Inflammatory macrophage treated with lipopolysaccharide for 1 hour (primary cell): ENCODE measurements at regions not wholly inside any gene's neighbourhood (a gene's known extent, or its start where the extent isn't known, plus 50 kb on each side); places are given as distances from the start of the nearest gene placed in this dataset.
"Not testable (repeated sequence)": the region's sequence is repeated elsewhere in the genome, so short reads cannot be mapped to it uniquely, and the experiment has no call there.

Source experiments
- DNase-seq, 2 donors: peaks; one replicate each; pipeline ENCODE4 v3.0.0-alpha.2; 2020 to 2022

GRCh38 chr2:66014450-66014849 is 420.5 kb upstream of the MEIS1 start:
- no peak for DNase-seq

GRCh38 chr2:66013456-66013855 is 421.5 kb upstream of the MEIS1 start:
- DNase-seq, result no peak

- DNase-seq, result no peak
These were observed 431.0 kb upstream of the MEIS1 start for GRCh38 chr2:66003931-66004330.

DNA sequence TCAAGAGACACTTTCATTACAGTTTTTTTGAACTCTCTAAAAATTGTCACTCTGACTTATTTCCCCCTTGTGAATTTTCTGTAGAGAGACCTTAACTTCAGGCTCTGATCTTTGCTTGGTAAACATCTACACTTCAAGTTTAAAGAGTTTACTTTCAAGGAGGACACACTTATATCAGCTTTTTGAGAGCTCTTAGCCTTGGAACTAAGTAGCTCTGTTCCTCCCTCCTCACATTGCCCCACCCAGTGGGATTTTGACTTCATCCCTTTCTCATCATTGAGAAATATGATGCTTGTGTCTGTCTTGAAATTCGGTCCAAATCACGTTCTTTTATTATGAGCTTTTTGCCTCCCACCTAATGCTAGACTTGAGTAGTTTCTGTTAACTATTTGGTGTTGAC is 433.4 kb upstream of the MEIS1 start:
- no peak for DNase-seq

GRCh38 chr2:66000901-66001300 is 434.0 kb upstream of the MEIS1 start:
- no peak for DNase-seq

DNA sequence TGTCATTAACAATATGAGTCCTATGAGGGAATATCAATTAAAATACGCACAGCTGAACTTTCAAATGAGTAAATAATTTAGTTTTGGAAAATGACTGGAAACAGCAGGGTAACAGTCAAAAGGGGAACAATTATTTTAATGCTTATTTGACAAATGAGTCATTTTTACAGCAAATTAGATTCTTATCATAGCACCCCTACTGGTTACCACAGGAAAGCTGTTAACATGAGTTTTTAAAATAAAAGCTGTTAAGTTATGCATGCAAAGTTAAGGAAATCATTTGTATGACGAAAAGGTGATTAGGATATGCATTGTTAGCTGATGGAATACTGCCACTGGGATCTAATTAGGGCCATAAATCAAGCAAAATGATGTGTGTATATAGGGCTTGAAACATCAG is 435.1 kb upstream of the MEIS1 start:
- DNase-seq, result no peak

GRCh38 chr2:65999103-65999502 is 435.8 kb upstream of the MEIS1 start:
- DNase-seq, result no peak

DNA sequence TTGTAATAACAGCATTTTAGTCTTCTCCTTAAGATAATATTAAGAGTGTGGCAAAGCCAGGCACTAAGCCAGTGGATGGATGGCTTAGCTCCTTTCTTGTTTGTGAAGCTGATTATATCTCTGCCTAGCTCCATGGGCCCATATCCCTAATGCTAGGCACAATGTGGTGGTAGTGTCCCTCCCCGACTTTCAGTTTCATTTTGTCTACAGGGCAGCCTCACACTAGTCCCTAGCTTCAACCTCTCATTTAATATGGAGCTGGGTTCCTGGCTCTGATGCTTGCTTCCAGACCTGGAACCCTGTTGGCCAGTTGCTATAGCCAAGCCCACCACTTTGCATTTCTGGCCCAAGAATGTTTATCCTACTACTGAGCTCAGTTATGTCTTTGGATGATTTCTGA is 437.0 kb upstream of the MEIS1 start:
- no peak for DNase-seq

GRCh38 chr2:65992198-65992554 is 442.7 kb upstream of the MEIS1 start:
- DNase-seq, result no peak

- DNase-seq, result no peak
These were observed 443.3 kb upstream of the MEIS1 start for GRCh38 chr2:65991381-65992197.

DNA sequence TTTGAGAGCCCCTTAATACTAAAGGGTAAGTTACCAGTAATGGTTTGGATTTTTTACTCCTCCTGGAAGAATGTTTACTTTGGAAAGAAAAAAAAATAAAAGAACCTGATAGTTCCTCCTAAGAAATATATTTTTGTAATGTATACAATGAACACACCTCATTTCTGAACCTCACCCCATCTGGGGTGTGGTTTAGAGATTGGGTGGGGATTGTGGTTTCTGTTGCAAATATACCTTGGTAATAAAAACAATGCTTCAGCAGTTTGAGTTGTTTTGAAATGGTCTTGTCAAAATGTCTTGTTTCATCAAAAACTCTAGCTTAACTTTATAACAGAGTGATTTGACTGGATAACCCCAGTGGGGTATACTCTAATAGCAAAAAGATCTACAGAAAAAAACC is 448.9 kb upstream of the MEIS1 start:
- no peak for DNase-seq

DNA sequence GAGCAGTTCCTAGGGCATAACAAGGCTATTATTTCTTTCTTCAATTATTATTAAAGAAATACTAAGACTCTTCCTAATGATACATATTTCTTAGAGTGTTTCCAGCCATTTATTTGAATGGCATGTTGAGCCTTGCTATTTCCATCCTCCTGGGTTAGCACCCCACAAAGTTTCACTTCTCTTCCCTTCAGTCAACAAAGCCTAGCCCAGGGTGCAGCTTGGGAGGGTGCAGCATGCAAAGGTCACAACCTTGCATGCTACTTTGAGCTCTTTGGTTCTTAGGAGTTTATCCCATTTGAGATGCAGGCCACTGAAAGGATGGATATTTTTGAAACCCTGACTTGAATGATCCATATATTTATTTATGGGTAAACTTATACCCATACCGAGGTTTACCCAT is 454.4 kb upstream of the MEIS1 start:
- DNase-seq, result no peak

DNA sequence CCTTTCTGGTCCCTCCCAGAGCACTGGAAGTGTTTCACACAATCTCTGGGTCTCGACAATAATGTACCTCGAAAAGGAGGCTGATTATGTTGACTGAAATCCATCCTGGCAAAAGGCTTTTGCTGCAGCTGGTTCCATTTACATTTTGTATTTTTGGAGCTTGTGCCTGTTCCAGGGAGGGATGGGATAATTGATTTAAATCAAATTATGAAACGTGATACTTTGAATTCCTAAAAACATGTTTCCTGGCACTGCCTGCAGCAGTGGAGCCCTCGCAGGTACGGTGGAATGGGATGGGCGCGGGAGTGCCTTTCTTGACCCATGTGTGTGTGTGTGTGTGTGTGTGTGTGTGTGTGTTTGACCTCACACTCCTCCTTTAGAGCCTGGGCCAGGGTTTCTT is 455.5 kb upstream of the MEIS1 start:
- DNase-seq, result no peak

GRCh38 chr2:65974067-65974723 is 460.7 kb upstream of the MEIS1 start:
- no peak for DNase-seq

GRCh38 chr2:65969161-65969560 is 465.8 kb upstream of the MEIS1 start:
- DNase-seq, result no peak

DNA sequence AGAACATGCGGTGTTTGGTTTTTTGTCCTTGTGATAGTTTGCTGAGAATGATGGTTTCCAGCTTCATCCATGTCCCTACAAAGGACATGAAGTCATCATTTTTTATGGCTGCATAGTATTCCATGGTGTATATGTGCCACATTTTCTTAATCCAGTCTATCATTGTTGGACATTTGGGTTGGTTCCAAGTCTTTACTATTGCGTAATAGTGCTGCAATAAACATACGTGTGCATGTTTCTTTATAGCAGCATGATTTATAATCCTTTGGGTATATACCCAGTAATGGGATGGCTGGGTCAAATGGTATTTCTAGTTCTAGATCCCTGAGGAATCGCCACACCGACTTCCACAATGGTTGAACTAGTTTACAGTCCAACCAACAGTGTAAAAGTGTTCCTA is 471.6 kb upstream of the MEIS1 start:
- not testable (repeated sequence) for DNase-seq

DNA sequence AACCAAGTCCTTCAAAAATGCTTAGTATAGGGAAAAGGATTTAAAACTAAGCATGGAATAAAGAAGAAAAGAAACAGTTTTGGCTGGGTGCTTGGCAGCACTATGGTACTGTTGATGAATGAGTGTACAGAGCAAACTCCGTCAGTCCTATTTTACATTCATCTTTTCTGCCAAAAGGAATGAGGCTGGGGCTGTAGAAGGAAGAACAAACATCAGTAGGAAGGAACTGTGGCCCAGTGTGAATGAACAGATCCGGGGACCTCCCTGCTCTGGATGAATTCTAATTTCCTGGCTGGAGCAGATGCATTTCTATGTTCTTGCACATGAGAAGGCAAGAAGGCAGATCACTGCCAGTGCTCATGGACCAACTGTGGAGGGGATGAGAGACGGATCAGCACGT is 474.0 kb upstream of the MEIS1 start:
- no peak for DNase-seq

DNA sequence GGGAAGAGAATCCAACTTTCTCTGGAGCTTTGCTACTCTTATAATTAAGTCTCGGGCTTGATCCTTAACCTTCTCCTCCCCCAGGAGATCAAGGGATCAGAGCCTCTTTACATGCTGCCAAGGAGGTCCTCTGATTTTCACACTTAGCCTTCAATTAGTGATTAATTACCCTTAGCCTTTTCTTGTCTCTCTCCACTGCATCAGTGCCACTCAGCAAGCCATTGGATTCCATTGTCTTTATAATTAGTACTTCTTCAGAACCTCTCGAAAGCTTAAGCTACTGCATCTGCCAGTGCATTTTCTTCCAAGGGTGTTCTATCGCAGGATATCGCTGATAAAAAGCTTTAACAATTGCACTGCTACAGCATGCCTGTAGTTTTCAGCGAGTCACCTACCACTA is 477.0 kb upstream of the MEIS1 start:
- DNase-seq, result no peak

GRCh38 chr2:65957454-65957853 is 477.5 kb upstream of the MEIS1 start:
- DNase-seq, result no peak

DNA sequence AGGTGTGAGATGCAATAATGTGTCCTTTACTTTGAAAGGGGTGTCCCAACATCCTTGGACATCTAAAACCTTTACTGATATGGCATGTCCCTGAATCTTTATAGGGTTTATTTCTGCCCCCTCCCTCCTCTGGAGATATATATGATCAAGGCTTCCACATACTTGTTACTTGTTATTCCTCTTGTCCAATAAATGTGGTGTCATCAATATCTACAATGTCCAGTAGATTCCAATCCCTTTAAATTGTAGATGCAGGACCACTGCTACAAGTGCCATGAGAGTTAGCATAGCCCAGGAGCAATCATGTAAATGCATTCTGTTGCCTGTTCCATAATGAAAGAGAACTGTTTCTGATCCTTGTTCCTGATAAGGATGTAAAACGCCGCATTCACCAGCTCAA is 479.7 kb upstream of the MEIS1 start:
- DNase-seq, result no peak

- no peak for DNase-seq
These were observed 481.8 kb upstream of the MEIS1 start for GRCh38 chr2:65952966-65953761.

DNA sequence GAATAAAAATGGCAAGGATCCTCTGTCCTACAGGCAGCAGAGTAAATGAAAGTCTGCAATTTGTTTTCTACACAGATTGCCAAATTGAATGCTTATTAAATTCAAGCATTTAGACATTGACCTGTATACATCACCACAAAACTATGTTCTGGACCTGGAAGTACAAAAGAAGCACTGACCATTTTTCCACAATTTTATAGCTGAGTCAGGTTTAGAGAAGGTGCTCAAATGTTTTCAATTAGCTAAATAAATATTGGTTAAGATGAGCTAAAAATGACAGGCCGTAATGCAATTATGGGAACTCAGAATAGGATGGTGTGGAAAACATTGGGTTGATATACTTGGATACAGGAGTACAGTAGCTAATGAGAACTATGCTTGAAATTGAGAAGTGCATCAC is 490.7 kb upstream of the MEIS1 start:
- DNase-seq, result no peak

DNA sequence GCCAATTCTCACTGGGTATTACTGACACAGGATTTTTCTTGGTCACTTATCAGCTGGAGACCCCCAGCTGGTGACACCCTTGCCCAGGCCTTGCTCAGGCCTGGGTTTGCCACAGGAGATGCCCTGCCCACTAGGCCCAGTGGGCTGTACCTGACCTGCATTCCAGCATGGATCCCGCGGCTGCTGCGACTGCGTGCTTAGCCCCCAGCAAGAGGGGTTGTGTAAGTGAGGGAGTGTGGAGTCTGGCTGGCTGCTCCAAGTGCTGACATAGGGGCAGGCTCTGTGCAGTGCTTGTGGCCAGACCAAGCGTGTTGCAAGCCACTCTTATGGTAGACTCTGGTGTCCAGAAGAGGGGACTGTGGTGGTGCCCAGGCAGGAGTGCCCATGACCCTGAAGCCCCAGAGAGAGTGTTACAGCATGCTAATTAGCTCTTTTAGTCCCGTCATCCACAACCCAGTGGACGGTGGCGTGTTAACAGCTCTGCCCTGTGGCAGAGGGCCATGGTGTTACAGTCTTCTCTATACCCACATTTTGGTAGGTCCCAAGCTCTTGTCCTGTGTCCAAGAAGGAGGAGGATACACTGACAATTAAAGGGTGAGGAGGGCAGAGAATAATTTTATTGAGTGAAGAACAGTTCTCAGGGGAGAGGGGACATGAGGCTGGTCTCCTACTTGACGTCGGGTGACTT is 491.7 kb upstream of the MEIS1 start:
- DNase-seq, result no peak
